ENCODE measurements at regions not wholly inside any gene's neighbourhood (a gene's known extent, or its start where the extent isn't known, plus 50 kb on each side); places are given as distances from the start of the nearest gene placed in this dataset.

DNA sequence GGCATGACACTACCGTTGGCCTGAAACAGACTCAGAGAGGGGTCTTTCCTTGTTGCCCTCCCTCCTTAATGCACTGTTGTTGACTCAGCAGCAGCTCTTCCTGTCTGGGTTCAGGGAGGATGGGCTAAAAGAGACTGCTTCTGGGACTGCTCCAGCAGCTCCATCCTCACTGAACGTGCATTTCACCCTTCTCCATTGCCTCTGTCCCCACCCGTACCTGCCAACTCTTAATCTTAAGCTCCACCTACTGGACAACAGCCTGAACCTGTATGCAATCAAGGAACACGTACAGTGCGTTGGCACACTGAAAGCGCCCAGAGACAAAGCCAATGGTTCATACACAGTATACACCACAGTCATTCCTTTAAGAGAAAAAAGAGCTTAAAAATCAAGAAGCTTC, 230.8 kb upstream of the RAB6C start:
- Histone ChIP-seq H3K9me3 (ENCODE audit: control insufficient read depth, low read depth, low read length) (no peaks in the 10 kb centered on the region), H3K27ac (ENCODE audit: control insufficient read depth, insufficient read depth, low read length) (no peak overlapping the region)
- FAIRE-seq: no peak

DNA sequence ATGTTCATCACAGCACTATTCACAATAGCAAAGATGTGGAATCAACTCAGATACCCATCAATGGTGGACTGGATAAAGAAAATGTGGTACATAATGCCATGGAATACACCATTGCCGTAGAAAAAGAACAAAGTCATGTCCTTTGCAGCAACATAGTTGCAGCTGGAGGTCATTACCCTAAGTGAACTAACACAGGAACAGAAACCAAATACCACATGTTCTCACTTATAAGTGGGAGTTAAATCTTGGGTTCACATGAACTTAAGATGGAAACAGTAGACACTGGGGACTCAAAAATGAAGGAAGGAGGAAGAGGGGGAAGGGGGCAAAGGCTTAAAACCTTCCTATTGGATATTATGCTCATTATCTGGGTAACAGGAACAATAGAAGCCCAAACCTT, 228.1 kb upstream of the RAB6C start:
- H3K4me3 ChIP-seq (ENCODE audit: control insufficient read depth in 2 of 3, extremely low read depth in 1 of 3, insufficient read depth in 2 of 3, low read depth in 1 of 3, low read length in 3 of 3): no peak overlapping the region
- no peaks in the 10 kb centered on the region for H3K79me2 ChIP-seq (ENCODE audit: control insufficient read depth, insufficient read depth, low read length)
- H3K9me1 ChIP-seq (ENCODE audit: control insufficient read depth, extremely low read depth, insufficient read depth, low read length): no peaks in the 10 kb centered on the region
- no peak overlapping the region for H3K4me2 ChIP-seq (ENCODE audit: control insufficient read depth, extremely low read depth, insufficient read depth, low read depth, low read length)
- DNase-seq (ENCODE audit: low read depth, low spot score): no peak
- H3K9ac ChIP-seq (ENCODE audit: control insufficient read depth, extremely low read depth, insufficient read depth, low read length): no peak overlapping the region
- dilution Hi-C loops (cut with MboI; ENCODE audit: extremely low pct_ligation_motif_present, low sequenced_read_pairs): no loop called here
- FAIRE-seq: no peak
- no peaks in the 10 kb centered on the region for H3K27me3 ChIP-seq (ENCODE audit: control insufficient read depth, extremely low read depth, insufficient read depth, low read length)
- H2AFZ ChIP-seq (ENCODE audit: control insufficient read depth, low read length): no peak overlapping the region
- H3K36me3 ChIP-seq (ENCODE audit: control insufficient read depth in 2 of 2, extremely low read depth in 1 of 2, insufficient read depth in 2 of 2, low read length in 2 of 2): no peaks in the 10 kb centered on the region
- no peak overlapping the region for H3K27ac ChIP-seq (ENCODE audit: control insufficient read depth, insufficient read depth, low read length)
- TF ChIP-seq, protein P1, sequence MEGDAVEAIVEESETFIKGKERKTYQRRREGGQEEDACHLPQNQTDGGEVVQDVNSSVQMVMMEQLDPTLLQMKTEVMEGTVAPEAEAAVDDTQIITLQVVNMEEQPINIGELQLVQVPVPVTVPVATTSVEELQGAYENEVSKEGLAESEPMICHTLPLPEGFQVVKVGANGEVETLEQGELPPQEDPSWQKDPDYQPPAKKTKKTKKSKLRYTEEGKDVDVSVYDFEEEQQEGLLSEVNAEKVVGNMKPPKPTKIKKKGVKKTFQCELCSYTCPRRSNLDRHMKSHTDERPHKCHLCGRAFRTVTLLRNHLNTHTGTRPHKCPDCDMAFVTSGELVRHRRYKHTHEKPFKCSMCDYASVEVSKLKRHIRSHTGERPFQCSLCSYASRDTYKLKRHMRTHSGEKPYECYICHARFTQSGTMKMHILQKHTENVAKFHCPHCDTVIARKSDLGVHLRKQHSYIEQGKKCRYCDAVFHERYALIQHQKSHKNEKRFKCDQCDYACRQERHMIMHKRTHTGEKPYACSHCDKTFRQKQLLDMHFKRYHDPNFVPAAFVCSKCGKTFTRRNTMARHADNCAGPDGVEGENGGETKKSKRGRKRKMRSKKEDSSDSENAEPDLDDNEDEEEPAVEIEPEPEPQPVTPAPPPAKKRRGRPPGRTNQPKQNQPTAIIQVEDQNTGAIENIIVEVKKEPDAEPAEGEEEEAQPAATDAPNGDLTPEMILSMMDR (optimal IDR thresholded peaks at IDR 0.05 in 1 of 3, IDR thresholded peaks at IDR 0.05 in 1 of 3, conservative IDR thresholded peaks at IDR 0.05 in 1 of 3; ENCODE audit: extremely low read depth in 1 of 3, insufficient read depth in 2 of 3, low read length in 3 of 3): no peak
- no peak for TF ChIP-seq EZH2 (IDR thresholded peaks at IDR 0.05; ENCODE audit: low read length)
- no peaks in the 10 kb centered on the region for H3K4me1 ChIP-seq (ENCODE audit: control insufficient read depth, extremely low read depth, insufficient read depth, low read length)
- H4K20me1 ChIP-seq (ENCODE audit: control insufficient read depth, extremely low read depth, insufficient read depth, low read length): no peaks in the 10 kb centered on the region
- no peaks in the 10 kb centered on the region for H3K9me3 ChIP-seq (ENCODE audit: control insufficient read depth, low read depth, low read length)

More for the DNA sequence above, 230.8 kb upstream of the RAB6C start:
- Histone ChIP-seq H2AFZ (ENCODE audit: control insufficient read depth, low read length) (no peak overlapping the region), H3K9ac (ENCODE audit: control insufficient read depth, extremely low read depth, insufficient read depth, low read length) (no peak overlapping the region), H3K4me1 (ENCODE audit: control insufficient read depth, extremely low read depth, insufficient read depth, low read length) (no peaks in the 10 kb centered on the region), H4K20me1 (ENCODE audit: control insufficient read depth, extremely low read depth, insufficient read depth, low read length) (no peaks in the 10 kb centered on the region), H3K79me2 (ENCODE audit: control insufficient read depth, insufficient read depth, low read length) (no peaks in the 10 kb centered on the region), H3K36me3 (ENCODE audit: control insufficient read depth in 2 of 2, extremely low read depth in 1 of 2, insufficient read depth in 2 of 2, low read length in 2 of 2) (no peaks in the 10 kb centered on the region), H3K4me3 (ENCODE audit: control insufficient read depth in 2 of 3, extremely low read depth in 1 of 3, insufficient read depth in 2 of 3, low read depth in 1 of 3, low read length in 3 of 3) (no peak overlapping the region), H3K9me1 (ENCODE audit: control insufficient read depth, extremely low read depth, insufficient read depth, low read length) (no peaks in the 10 kb centered on the region), H3K4me2 (ENCODE audit: control insufficient read depth, extremely low read depth, insufficient read depth, low read depth, low read length) (no peak overlapping the region), H3K27me3 (ENCODE audit: control insufficient read depth, extremely low read depth, insufficient read depth, low read length) (no peaks in the 10 kb centered on the region)
- TF ChIP-seq, protein P1 (optimal IDR thresholded peaks at IDR 0.05 in 1 of 3, IDR thresholded peaks at IDR 0.05 in 1 of 3, conservative IDR thresholded peaks at IDR 0.05 in 1 of 3; ENCODE audit: extremely low read depth in 1 of 3, insufficient read depth in 2 of 3, low read length in 3 of 3): peak; percentile 48 to 68 (median 51)
- no peak for TF ChIP-seq EZH2 (IDR thresholded peaks at IDR 0.05; ENCODE audit: low read length)
- no peak for DNase-seq (ENCODE audit: low read depth, low spot score)
- dilution Hi-C loops (cut with MboI; ENCODE audit: extremely low pct_ligation_motif_present, low sequenced_read_pairs): no loop called here
